Neural cell (in vitro differentiated cells): ENCODE measurements at regions not wholly inside any gene's neighbourhood (a gene's known extent, or its start where the extent isn't known, plus 50 kb on each side); places are given as distances from the start of the nearest gene placed in this dataset.

ENCODE experiments used
- H2AFZ ChIP-seq: fragments of 200-600, 300-800 bp; sonication (generic), shearing (Covaris generic); 2 replicates; pipeline ENCODE4 v1.6.0; 2014; ENCODE audit warnings: low read depth, mild to moderate bottlenecking, antibody characterized with exemption, low read length, moderate library complexity
- H3F3A ChIP-seq: fragments of 200-600 bp; shearing (Covaris generic); 2 replicates; pipeline ENCODE4 v1.6.1; 2016; ENCODE audit warnings: mild to moderate bottlenecking, moderate library complexity, mixed read lengths, antibody characterized with exemption, low read length; ENCODE audit not compliant: insufficient read depth, poor library complexity, severe bottlenecking
- H3K27ac ChIP-seq: fragments of 200-600, 300-800 bp; sonication (generic), shearing (Covaris generic); 2 replicates; pipeline ENCODE4 v1.5.1; 2014; ENCODE audit warnings: mild to moderate bottlenecking, low read length, moderate library complexity
- H3K27me3 ChIP-seq: fragments of 300-800, 200-600 bp; sonication (generic), shearing (Covaris generic); 2 replicates; pipeline ENCODE4 v1.6.0; 2014; ENCODE audit warnings: mild to moderate bottlenecking, low read depth, low read length, moderate library complexity; ENCODE audit not compliant: insufficient read depth
- H3K36me3 ChIP-seq: fragments of 300-800, 200-600 bp; sonication (generic), shearing (Covaris generic); 2 replicates; pipeline ENCODE4 v1.5.1; 2014; ENCODE audit warnings: mild to moderate bottlenecking, antibody characterized with exemption, low read length, moderate library complexity; ENCODE audit not compliant: insufficient read depth
- H3K4me2 ChIP-seq: fragments of 300-800, 200-600 bp; sonication (generic), shearing (Covaris generic); 2 replicates; pipeline ENCODE4 v1.6.0; 2014; ENCODE audit warnings: mild to moderate bottlenecking, low read length
- H3K4me3 ChIP-seq: fragments of 300-800, 200-600 bp; sonication (generic), shearing (Covaris generic); 2 replicates; pipeline ENCODE4 v1.5.1; 2014; ENCODE audit warnings: mild to moderate bottlenecking, low read length, moderate library complexity
- H3K79me2 ChIP-seq: fragments of 200-600 bp; shearing (Covaris generic); replicated peaks from 2 replicates; pipeline ENCODE4 v1.6.0; 2014; ENCODE audit warnings: mild to moderate bottlenecking, low read length, moderate library complexity; ENCODE audit not compliant: insufficient read depth
- H3K9ac ChIP-seq: fragments of 300-800, 200-600 bp; sonication (generic), shearing (Covaris generic); 2 replicates; pipeline ENCODE4 v1.6.1; 2016; ENCODE audit warnings: mild to moderate bottlenecking, low read length, mixed read lengths
- H3K9me2 ChIP-seq: fragments of 200-600 bp; shearing (Covaris generic); 2 replicates; pipeline ENCODE4 v1.6.1; 2016; ENCODE audit warnings: mild to moderate bottlenecking, low read length, mixed read lengths; ENCODE audit not compliant: insufficient read depth
- H3K9me3 ChIP-seq: fragments of 200-600, 300-800 bp; sonication (generic), shearing (Covaris generic); 2 replicates; pipeline ENCODE4 v1.6.1; 2016; ENCODE audit warnings: mild to moderate bottlenecking, mixed run types, low read length, moderate library complexity, mixed read lengths
- H4K20me1 ChIP-seq: fragments of 200-600 bp; shearing (Covaris generic); 2 replicates; pipeline ENCODE4 v1.6.1; 2016; ENCODE audit warnings: mild to moderate bottlenecking, mixed run types; ENCODE audit not compliant: insufficient read depth
- EP300 ChIP-seq: fragments of 450-650 bp; conservative IDR thresholded peaks from 2 replicates; pipeline ENCODE4 v1.6.1; 2014; ENCODE audit warnings: antibody characterized with exemption, mild to moderate bottlenecking, moderate library complexity; ENCODE audit not compliant: poor library complexity, severe bottlenecking
- EZH2 ChIP-seq: fragments of 200-600, 300-800 bp; shearing (Covaris generic), sonication (generic); IDR thresholded peaks from 2 replicates; pipeline ENCODE4 v1.6.1; 2014; ENCODE audit warnings: antibody characterized with exemption, low read length, borderline replicate concordance, mild to moderate bottlenecking; ENCODE audit not compliant: insufficient read depth, poor library complexity, severe bottlenecking
- MXI1 ChIP-seq: fragments of 450-650 bp; conservative IDR thresholded peaks from 2 replicates; pipeline ENCODE4 v1.6.1; 2014; ENCODE audit warnings: antibody characterized with exemption, mild to moderate bottlenecking; ENCODE audit not compliant: poor library complexity, severe bottlenecking
- POLR2AphosphoS5 ChIP-seq: IDR thresholded peaks from 2 replicates; pipeline ENCODE4 v1.6.1; 2012
- RAD21 ChIP-seq: fragments of 450-650 bp; conservative IDR thresholded peaks from 2 replicates; pipeline ENCODE4 v1.6.1; 2014; ENCODE audit warnings: antibody characterized with exemption, mild to moderate bottlenecking, moderate library complexity
- SMC3 ChIP-seq: fragments of 450-650 bp; conservative IDR thresholded peaks from 2 replicates; pipeline ENCODE4 v1.6.1; 2014; ENCODE audit warnings: antibody characterized with exemption, mild to moderate bottlenecking, moderate library complexity; ENCODE audit not compliant: poor library complexity
- TAF1 ChIP-seq: IDR thresholded peaks from 2 replicates; pipeline ENCODE4 v1.6.1; 2012; ENCODE audit warnings: low read depth
- TF ChIP-seq, protein P1 (sequence below): IDR thresholded peaks from 2 replicates; pipeline ENCODE4 v1.6.1; 2012; ENCODE audit warnings: borderline replicate concordance
- TF ChIP-seq, protein P2 (sequence below): fragments of 450-650 bp; IDR thresholded peaks from 2 replicates; pipeline ENCODE4 v1.5.1; 2014; ENCODE audit warnings: antibody characterized with exemption, mild to moderate bottlenecking, moderate library complexity; ENCODE audit not compliant: poor library complexity, severe bottlenecking

DNA sequence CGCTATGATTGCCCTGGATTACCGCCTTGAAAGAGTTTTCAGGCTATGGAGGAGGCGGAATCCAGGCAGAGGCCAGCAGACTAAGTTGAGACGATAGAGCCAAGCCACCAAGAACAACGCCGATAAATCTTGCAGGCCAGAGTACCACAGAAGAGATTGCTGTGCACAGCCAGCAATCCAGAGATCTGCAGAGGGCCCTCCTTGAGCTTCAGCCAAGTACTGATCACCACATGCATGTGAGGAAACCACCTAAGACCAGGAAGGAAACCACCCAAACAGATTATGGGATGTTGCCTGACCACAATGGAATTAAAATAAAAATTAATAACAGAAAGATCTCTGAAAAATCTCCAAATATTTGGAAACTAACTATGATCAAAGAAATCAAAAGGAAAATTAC lies 74.9 kb downstream of the GCNT4 start:
- no peaks in the 10 kb centered on the region for H3K36me3 ChIP-seq
- H3K4me2 ChIP-seq = no peak overlapping the region
- no peak overlapping the region for H3K4me3 ChIP-seq
- no peaks in the 10 kb centered on the region for H3K27me3 ChIP-seq
- TF ChIP-seq EP300 (no peak), SMC3 (no peak), TAF1 (no peak), EZH2 (no peak), POLR2AphosphoS5 (no peak), MXI1 (no peak), RAD21 (no peak)
- TF ChIP-seq, protein P1, sequence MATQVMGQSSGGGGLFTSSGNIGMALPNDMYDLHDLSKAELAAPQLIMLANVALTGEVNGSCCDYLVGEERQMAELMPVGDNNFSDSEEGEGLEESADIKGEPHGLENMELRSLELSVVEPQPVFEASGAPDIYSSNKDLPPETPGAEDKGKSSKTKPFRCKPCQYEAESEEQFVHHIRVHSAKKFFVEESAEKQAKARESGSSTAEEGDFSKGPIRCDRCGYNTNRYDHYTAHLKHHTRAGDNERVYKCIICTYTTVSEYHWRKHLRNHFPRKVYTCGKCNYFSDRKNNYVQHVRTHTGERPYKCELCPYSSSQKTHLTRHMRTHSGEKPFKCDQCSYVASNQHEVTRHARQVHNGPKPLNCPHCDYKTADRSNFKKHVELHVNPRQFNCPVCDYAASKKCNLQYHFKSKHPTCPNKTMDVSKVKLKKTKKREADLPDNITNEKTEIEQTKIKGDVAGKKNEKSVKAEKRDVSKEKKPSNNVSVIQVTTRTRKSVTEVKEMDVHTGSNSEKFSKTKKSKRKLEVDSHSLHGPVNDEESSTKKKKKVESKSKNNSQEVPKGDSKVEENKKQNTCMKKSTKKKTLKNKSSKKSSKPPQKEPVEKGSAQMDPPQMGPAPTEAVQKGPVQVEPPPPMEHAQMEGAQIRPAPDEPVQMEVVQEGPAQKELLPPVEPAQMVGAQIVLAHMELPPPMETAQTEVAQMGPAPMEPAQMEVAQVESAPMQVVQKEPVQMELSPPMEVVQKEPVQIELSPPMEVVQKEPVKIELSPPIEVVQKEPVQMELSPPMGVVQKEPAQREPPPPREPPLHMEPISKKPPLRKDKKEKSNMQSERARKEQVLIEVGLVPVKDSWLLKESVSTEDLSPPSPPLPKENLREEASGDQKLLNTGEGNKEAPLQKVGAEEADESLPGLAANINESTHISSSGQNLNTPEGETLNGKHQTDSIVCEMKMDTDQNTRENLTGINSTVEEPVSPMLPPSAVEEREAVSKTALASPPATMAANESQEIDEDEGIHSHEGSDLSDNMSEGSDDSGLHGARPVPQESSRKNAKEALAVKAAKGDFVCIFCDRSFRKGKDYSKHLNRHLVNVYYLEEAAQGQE = no peak
- TF ChIP-seq, protein P2, sequence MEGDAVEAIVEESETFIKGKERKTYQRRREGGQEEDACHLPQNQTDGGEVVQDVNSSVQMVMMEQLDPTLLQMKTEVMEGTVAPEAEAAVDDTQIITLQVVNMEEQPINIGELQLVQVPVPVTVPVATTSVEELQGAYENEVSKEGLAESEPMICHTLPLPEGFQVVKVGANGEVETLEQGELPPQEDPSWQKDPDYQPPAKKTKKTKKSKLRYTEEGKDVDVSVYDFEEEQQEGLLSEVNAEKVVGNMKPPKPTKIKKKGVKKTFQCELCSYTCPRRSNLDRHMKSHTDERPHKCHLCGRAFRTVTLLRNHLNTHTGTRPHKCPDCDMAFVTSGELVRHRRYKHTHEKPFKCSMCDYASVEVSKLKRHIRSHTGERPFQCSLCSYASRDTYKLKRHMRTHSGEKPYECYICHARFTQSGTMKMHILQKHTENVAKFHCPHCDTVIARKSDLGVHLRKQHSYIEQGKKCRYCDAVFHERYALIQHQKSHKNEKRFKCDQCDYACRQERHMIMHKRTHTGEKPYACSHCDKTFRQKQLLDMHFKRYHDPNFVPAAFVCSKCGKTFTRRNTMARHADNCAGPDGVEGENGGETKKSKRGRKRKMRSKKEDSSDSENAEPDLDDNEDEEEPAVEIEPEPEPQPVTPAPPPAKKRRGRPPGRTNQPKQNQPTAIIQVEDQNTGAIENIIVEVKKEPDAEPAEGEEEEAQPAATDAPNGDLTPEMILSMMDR = no peak
- no peaks in the 10 kb centered on the region for H3K9me2 ChIP-seq
- H2AFZ ChIP-seq = no peak overlapping the region
- H3K9me3 ChIP-seq = no peaks in the 10 kb centered on the region
- no peak overlapping the region for H3K9ac ChIP-seq
- no peak overlapping the region for H3K27ac ChIP-seq
- no peaks in the 10 kb centered on the region for H3K79me2 ChIP-seq
- no peaks in the 10 kb centered on the region for H4K20me1 ChIP-seq
- H3F3A ChIP-seq = no peaks in the 10 kb centered on the region

DNA sequence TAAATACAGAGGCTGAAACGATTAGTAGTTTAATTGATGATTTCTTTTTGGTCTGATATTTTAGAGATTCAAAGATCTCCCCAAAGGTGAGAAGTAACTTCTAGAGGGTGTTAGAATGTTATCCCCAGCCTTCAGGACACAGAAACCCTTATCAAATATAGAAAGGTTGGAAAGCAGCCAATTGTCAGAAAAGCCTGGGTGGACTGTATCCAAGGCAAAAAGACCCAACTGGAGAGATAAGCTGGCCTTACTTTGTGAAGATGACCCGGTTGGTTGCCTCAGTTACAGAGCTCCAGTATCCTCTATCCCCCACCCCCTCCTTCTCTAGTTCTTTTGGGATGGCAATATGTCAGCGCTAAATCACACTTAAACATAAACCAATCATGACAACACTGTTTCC lies 75.7 kb downstream of the GCNT4 start:
- H3K27ac ChIP-seq = no peak overlapping the region
- no peaks in the 10 kb centered on the region for H3F3A ChIP-seq

DNA sequence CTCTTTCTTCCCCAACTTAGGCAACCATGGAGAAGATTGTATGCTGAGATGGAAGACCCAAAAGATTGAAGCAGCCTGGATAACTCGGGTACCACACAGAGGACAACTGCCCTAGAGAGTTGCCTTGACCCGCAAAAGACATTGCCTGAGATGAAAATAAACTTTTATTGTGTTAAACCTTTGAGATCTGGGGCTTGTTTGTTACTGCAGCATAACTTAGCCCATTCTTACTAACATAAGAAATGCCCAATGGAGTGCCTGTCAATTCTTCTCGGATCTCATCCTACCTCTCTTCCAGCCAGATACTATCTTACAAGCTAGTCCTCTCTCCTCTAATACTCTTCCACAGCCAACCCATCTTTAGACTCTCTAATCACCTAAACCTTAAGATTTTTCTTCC lies 76.8 kb downstream of the GCNT4 start:
- Histone ChIP-seq H3K9me3 (no peaks in the 10 kb centered on the region), H3K4me2 (no peak overlapping the region), H2AFZ (no peak overlapping the region)

More for the DNA sequence above, 75.7 kb downstream of the GCNT4 start:
- no peaks in the 10 kb centered on the region for H3K79me2 ChIP-seq
- H3K9me2 ChIP-seq = no peaks in the 10 kb centered on the region
- H3K4me3 ChIP-seq = no peak overlapping the region
- no peak overlapping the region for H2AFZ ChIP-seq
- H3K9me3 ChIP-seq = no peaks in the 10 kb centered on the region
- H4K20me1 ChIP-seq = no peaks in the 10 kb centered on the region
- H3K4me2 ChIP-seq = no peak overlapping the region
- TF ChIP-seq POLR2AphosphoS5 (no peak), RAD21 (no peak)
- no peaks in the 10 kb centered on the region for H3K27me3 ChIP-seq
- no peaks in the 10 kb centered on the region for H3K36me3 ChIP-seq
- no peak overlapping the region for H3K9ac ChIP-seq

More for the DNA sequence above, 76.8 kb downstream of the GCNT4 start:
- TF ChIP-seq, protein P2 = no peak
- no peak for TF ChIP-seq EP300
- TF ChIP-seq POLR2AphosphoS5 = no peak
- no peak for TF ChIP-seq SMC3
- no peak for TF ChIP-seq MXI1
- TF ChIP-seq RAD21 = no peak
- no peak for TF ChIP-seq TAF1
- no peak for TF ChIP-seq EZH2
- TF ChIP-seq, protein P1 = no peak
- Histone ChIP-seq H3K79me2 (no peaks in the 10 kb centered on the region), H3K36me3 (no peaks in the 10 kb centered on the region), H4K20me1 (no peaks in the 10 kb centered on the region), H3F3A (no peaks in the 10 kb centered on the region), H3K9ac (no peak overlapping the region), H3K27me3 (no peaks in the 10 kb centered on the region), H3K27ac (no peak overlapping the region), H3K4me3 (no peak overlapping the region), H3K9me2 (no peaks in the 10 kb centered on the region)
